GM06990 (cell line): ENCODE measurements at regions not wholly inside any gene's neighbourhood (a gene's known extent, or its start where the extent isn't known, plus 50 kb on each side); places are given as distances from the start of the nearest gene placed in this dataset.

Source experiments
- DNase-seq: peaks from one replicate; pipeline ENCODE4 v3.0.0-alpha.2; 2011; ENCODE audit not compliant: insufficient read length; ENCODE audit errors: extremely low read depth
- H3K27me3 ChIP-seq: replicated peaks from 2 replicates; pipeline ENCODE4 v1.6.0; 2011; ENCODE audit warnings: low read length; ENCODE audit not compliant: control insufficient read depth, insufficient read depth
- H3K36me3 ChIP-seq: 2 replicates; pipeline ENCODE4 v1.5.1; 2011; ENCODE audit warnings: low read length; ENCODE audit not compliant: control insufficient read depth, insufficient read depth
- H3K4me3 ChIP-seq: replicated peaks from 2 replicates; pipeline ENCODE4 v1.5.1; 2011; ENCODE audit warnings: low read depth, mild to moderate bottlenecking, control low read depth, low read length
- TF ChIP-seq, protein P1 (sequence below): IDR thresholded peaks from 2 replicates; pipeline ENCODE4 v1.5.1; 2011; ENCODE audit warnings: low read length, control low read depth, mild to moderate bottlenecking, inconsistent platforms; ENCODE audit not compliant: insufficient read depth, poor library complexity, severe bottlenecking

DNA sequence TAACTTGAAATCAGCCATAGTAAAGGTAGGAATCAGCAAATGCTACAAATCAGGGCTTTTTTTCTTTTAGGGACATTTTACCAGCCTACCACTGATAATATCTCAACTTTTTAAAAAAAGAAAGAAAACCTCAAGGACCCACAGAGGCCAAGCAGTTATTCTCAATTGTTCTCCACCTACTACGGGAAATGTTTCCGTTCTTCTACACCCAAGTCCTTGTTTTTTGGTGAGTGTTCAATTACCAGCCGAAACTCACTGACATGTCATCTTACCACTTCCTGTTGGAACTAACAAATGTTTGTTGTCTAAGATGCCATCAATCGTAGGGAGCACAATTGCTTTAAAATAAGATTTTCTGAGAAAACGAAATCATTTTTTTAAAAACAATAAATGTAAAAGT, 50.2 kb upstream of the CDK1 start:
- Histone ChIP-seq H3K36me3 (no peaks in the 10 kb centered on the region), H3K27me3 (no peaks in the 10 kb centered on the region), H3K4me3 (no peak overlapping the region)
- TF ChIP-seq, protein P1, sequence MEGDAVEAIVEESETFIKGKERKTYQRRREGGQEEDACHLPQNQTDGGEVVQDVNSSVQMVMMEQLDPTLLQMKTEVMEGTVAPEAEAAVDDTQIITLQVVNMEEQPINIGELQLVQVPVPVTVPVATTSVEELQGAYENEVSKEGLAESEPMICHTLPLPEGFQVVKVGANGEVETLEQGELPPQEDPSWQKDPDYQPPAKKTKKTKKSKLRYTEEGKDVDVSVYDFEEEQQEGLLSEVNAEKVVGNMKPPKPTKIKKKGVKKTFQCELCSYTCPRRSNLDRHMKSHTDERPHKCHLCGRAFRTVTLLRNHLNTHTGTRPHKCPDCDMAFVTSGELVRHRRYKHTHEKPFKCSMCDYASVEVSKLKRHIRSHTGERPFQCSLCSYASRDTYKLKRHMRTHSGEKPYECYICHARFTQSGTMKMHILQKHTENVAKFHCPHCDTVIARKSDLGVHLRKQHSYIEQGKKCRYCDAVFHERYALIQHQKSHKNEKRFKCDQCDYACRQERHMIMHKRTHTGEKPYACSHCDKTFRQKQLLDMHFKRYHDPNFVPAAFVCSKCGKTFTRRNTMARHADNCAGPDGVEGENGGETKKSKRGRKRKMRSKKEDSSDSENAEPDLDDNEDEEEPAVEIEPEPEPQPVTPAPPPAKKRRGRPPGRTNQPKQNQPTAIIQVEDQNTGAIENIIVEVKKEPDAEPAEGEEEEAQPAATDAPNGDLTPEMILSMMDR: no peak
- DNase-seq: no peak

DNA sequence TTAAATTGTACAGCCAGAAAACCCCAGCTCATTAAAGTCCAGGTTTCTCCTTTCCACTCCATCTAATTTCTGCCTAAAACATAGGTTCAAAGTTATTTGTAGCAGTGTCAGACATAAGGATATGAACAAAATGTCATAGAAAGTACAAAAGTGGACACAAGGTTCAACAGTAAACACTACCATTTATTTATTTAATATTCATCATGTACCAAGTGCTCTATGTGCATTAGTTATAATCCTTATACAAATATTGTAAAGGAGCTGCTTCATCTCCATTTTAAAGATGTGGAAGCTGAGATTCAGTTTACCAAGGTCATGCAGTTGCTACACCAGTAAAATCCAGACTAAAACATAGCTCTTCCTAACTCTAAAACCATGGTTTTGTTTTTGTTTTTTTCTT, 52.0 kb upstream of the CDK1 start:
- no peak for DNase-seq
- Histone ChIP-seq H3K4me3 (no peak overlapping the region), H3K36me3 (no peaks in the 10 kb centered on the region), H3K27me3 (no peaks in the 10 kb centered on the region)
- TF ChIP-seq, protein P1: no peak

- TF ChIP-seq, protein P1: no peak
- no peak overlapping the region for H3K4me3 ChIP-seq
Observed at GRCh38 chr10:60722623-60723022, 55.7 kb upstream of the CDK1 start.

DNA sequence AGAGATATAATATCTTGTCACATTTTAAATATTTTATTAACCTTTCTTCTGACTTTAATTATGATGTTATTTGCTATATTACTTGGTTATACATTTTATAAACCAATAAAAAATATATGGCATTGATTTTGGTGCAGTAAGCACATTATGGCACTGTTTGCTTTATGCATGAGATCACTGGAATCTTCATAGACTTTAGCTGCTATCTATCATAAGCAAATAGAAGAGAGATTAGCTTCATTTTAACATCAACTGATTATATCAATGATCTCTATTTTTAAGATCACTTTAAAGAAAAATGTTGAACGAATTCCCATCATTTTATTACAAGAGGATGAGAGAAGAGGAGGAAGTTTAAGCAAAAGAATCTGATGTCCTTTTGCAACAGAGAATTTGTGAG, 58.6 kb upstream of the CDK1 start:
- H3K4me3 ChIP-seq: no peak overlapping the region
- no peaks in the 10 kb centered on the region for H3K36me3 ChIP-seq
- no peaks in the 10 kb centered on the region for H3K27me3 ChIP-seq
- no peak for DNase-seq
- TF ChIP-seq, protein P1: no peak

More at GRCh38 chr10:60722623-60723022, 55.7 kb upstream of the CDK1 start:
- no peaks in the 10 kb centered on the region for H3K36me3 ChIP-seq
- no peaks in the 10 kb centered on the region for H3K27me3 ChIP-seq
- no peak for DNase-seq

- DNase-seq: no peak
- H3K27me3 ChIP-seq: no peaks in the 10 kb centered on the region
- H3K36me3 ChIP-seq: no peaks in the 10 kb centered on the region
- H3K4me3 ChIP-seq: no peak overlapping the region
- TF ChIP-seq, protein P1: no peak
Observed at GRCh38 chr10:60718886-60719285, 59.4 kb upstream of the CDK1 start.

- TF ChIP-seq, protein P1: no peak
- Histone ChIP-seq H3K27me3 (no peaks in the 10 kb centered on the region), H3K4me3 (no peak overlapping the region), H3K36me3 (no peaks in the 10 kb centered on the region)
- no peak for DNase-seq
Observed at GRCh38 chr10:60717852-60718251, 60.4 kb upstream of the CDK1 start.
